Activated T-helper 1 cell treated with Interleukin-2 at 50 U/mL for 16 hours (primary cell): ENCODE measurements at regions not wholly inside any gene's neighbourhood (a gene's known extent, or its start where the extent isn't known, plus 50 kb on each side); places are given as distances from the start of the nearest gene placed in this dataset.

Source experiments
- DNase-seq: peaks from one replicate; pipeline ENCODE4 v3.0.0-alpha.2; 2020; ENCODE audit warnings: low read depth

GRCh38 chr17:77307479-77308198, 166.9 kb downstream of the SEC14L1 start:
- DNase-seq = no peak

- no peak for DNase-seq
Observed at GRCh38 chr17:77308861-77309726, 168.3 kb downstream of the SEC14L1 start.

- no peak for DNase-seq
Observed at GRCh38 chr17:77310336-77310735, 169.6 kb downstream of the SEC14L1 start.

DNA sequence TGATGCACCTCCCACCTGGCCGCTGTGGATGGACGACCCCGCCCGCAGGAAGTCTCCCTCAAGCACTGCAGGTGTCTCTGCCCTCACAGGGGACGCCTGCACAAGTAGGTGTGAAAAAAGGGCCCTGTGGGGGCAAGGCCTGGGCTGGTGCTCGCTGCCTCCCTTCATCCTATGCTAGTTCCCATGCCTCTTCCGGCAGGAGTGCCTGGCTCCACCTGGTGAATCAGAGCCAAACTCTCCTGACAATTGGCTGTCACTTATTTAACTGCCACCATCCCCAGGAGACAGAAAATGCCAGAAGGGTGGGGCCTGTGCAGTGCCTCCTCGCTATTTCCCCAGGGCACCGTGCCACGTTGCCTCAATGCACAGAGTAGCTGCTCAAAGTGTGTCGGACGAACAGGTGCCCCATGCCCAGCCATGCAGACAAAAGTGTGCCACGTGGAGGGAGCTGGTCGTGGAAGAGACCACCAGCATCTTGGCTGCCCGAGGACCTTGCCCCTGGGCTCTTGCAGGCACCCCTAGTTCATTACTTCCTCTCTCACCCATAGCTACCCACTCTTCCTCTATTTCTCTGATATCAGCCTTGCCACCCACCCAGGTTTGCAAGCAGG, 170.7 kb downstream of the SEC14L1 start:
- no peak for DNase-seq

- no peak for DNase-seq
Observed at GRCh38 chr17:77312061-77312701, 171.4 kb downstream of the SEC14L1 start.

- DNase-seq = no peak
Observed at GRCh38 chr17:77312786-77313599, 172.2 kb downstream of the SEC14L1 start.

DNA sequence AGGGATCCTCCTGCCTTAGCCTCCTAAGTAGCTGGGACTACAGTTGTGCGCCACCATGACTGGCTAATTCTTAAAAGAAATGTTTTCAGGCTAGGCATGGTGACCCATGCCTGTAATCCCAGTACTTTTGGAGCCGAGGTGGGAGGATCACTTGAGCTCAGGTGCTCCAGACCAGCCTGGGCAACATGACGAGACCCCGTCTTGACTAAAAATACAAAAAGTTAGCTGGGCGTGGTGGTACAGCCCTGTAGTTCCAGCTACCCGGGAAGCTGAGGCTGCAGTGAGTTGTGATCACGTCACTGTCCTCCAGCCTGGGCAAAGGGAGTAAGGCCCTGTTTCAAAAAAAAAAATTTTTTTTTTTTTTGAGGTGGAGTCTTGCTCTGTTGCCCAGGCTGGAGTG, 173.1 kb downstream of the SEC14L1 start:
- DNase-seq = no peak

GRCh38 chr17:77314601-77315000, 173.8 kb downstream of the SEC14L1 start:
- DNase-seq = no peak

DNA sequence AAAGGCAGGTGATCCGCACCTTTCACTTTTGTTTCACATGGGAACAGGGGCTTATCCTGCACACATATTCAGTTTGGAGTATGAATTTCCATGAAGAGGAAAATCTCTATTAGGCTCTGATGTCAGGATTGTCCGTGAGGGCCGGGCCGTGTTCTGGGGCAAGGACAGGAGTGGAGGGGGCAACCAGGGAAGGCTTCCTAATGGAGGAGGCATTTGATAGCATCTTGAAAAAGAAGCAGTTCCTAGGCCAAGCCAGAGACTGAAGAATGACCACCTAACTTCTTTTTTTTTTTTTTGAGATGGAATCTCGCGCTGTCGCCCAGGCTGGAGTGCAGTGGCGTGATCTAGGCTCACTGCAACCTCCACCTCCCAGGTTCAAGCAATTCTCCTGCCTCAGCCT, 174.2 kb downstream of the SEC14L1 start:
- no peak for DNase-seq

DNA sequence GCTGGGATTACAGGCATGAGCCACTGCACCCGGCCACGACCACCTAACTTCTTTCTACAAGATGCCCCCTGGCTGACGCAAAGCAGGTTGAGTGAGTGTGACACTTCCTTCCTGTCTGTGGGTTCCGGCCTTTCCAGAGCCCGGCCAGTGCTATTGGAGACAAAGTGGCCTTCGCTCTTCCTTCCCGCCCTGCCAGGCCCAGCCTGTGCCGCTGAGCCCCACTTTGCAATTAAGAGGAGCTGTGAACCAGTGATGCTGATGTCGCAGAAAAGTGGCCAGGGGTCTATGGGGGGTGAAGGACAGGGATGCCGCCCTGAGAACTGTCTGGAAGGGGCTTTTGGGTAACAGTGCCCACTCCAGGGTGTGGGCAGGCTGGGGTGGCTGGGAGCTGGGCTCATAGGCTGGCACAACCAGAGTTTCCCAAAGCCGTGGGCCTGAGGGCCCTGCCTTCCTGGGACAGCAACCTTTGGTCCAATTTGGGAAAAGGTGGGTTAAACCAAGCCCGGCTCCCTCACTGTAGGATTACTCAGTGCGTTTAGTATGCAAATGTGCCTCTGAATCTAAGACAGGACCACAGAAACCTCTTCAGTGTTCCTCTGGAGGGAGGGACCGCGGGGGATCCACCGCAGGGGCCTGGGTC, 174.9 kb downstream of the SEC14L1 start:
- no peak for DNase-seq

GRCh38 chr17:77316191-77316641, 175.4 kb downstream of the SEC14L1 start:
- no peak for DNase-seq

DNA sequence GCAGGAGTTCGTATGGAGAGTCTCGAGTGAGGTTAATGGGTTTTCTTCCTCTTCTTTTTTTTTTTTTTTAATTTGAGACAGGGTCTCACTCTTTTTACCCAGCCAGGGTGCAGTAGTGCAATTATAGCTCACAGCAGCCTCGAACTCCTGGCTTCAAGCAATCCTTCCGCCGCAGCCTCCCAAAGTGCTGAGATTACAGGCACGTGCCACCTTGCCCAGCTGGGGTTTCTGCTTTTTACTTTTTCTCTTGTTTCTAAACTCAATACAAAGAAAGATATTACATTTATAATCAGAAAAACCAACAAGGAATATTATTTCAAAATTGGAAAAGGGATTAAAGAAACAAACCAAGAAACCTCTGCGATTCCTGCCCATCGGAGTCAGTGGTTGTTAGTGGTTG, 175.9 kb downstream of the SEC14L1 start:
- DNase-seq = no peak

GRCh38 chr17:77317091-77317750, 176.5 kb downstream of the SEC14L1 start:
- DNase-seq = no peak

DNA sequence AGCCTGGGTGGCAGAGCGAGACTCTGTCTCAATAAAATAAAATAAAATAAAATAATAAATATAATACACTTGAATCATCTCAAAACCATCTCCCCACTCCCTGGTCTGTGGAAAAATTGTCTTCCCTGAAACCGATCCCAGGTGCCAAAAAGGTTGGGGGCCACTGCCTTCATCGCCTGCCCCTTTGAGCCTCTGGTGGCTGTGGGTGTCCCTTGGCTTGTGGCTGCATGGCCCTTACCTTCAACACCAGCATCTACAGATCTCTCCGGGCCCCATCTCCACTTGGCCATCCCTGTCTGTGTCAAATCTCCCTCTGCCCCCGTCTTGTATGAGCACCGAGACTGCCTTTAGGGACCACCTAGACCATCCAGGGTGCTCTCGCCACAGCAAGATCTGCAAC, 177.3 kb downstream of the SEC14L1 start:
- no peak for DNase-seq

GRCh38 chr17:77318491-77319210, 177.9 kb downstream of the SEC14L1 start:
- no peak for DNase-seq

DNA sequence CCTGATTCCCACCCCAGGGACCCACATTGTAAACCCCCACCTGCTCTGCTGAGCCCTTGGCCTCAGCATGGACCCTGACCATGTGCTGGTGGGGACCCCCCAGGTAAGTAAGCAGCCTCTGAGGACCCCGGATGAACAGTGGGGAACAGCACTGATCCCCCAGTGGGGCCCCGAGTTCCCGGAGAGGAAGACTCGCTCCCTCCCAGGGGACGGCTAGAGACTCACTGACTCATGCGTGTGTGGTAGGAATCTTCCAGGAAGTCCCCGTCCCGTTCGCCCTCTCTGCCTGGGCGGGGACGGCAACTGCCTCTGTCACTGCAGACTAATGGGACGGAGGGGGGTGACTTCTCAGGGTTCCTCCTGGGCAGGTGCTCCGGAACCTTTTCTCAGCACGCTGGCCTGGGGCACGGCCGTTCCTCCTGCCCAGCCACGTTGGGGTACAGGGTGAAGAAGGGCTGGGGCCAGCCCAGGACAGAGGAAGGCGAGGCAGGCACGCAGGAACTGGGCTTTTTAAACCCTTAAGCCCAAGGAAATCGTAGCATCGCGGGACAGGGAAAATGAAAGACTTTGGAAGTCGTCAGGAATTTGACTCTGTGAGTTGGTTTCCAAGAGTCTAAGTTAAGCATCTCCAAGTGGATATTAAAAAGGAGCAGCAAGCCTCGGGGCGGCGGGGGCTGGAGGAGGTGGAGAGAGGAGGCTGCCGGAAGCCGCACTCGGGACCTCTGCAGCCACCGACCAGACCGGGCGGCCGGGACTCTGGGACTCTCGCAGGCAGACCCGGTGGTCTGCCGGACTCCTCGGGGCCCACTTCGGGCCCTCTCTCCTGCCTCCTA, 178.7 kb downstream of the SEC14L1 start:
- DNase-seq = no peak

- DNase-seq = no peak
Observed at GRCh38 chr17:77320044-77320440, 179.3 kb downstream of the SEC14L1 start.

GRCh38 chr17:77320485-77321256, 179.9 kb downstream of the SEC14L1 start:
- DNase-seq = no peak
